HG03045 (cell line): ENCODE measurements at regions not wholly inside any gene's neighbourhood (a gene's known extent, or its start where the extent isn't known, plus 50 kb on each side); places are given as distances from the start of the nearest gene placed in this dataset.

Experiments
- ATAC-seq: cut with Tn5 transposase; IDR thresholded peaks from one replicate; pipeline ENCODE4 v1.9.1; 2021; ENCODE audit warnings: mild to moderate bottlenecking, moderate library complexity; ENCODE audit not compliant: unreplicated experiment

GRCh38 chr5:98993512-98993911 lies 64.7 kb upstream of the CHD1 start:
- no peak for ATAC-seq

DNA sequence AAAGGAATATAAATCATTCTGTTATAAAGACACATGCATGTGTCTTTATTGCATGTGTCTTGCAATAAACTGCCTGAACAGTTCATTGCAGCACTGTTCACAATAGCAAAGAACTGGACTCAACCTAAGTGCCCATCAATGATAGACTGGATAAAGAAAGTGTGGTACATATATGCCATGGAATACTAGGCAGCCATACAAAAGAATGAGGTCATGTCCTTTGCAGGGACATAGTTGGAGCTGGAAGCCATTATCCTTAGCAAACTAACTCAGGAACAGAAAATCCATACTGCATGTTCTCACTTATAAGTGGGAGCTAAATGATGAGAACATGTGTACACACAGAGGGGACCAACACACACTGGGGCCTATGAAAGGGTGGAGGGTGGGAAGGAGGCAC lies 63.7 kb upstream of the CHD1 start:
- ATAC-seq, result no peak

GRCh38 chr5:98989727-98990126 lies 60.9 kb upstream of the CHD1 start:
- ATAC-seq, result no peak

DNA sequence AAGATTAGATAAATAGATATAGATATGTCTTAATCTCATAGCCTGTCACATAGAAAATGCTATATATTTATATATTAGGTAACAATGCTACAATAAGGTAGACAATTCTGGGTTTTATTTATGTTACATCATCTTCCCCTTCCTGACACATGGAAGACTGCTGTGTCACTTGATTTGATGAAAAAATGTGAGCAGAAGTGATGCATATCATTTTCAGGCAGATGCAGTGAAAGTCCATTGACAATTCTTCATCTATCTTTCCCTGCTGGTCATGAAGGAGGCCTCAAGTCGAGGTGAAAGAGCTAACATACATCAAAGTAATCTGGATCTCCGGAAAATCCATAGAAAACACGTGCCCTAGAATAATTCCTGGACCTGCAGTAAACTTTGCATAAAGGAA lies 57.8 kb upstream of the CHD1 start:
- no peak for ATAC-seq

GRCh38 chr5:98982880-98983279 lies 54.1 kb upstream of the CHD1 start:
- no peak for ATAC-seq
